ENCODE measurements at regions not wholly inside any gene's neighbourhood (a gene's known extent, or its start where the extent isn't known, plus 50 kb on each side); places are given as distances from the start of the nearest gene placed in this dataset.

GRCh38 chr2:16270441-16270840 lies 330.1 kb downstream of the MYCN start:
- no peak for DNase-seq

GRCh38 chr2:16268301-16269000 lies 328.1 kb downstream of the MYCN start:
- DNase-seq = no peak

- no peak for DNase-seq
Observed at GRCh38 chr2:16266571-16266970, 326.2 kb downstream of the MYCN start.

GRCh38 chr2:16264931-16265540 lies 324.7 kb downstream of the MYCN start:
- no peak for DNase-seq

GRCh38 chr2:16264491-16264890 lies 324.1 kb downstream of the MYCN start:
- DNase-seq = no peak

- no peak for DNase-seq
Observed at GRCh38 chr2:16263241-16263890, 323.0 kb downstream of the MYCN start.

GRCh38 chr2:16262526-16263178 lies 322.3 kb downstream of the MYCN start:
- no peak for DNase-seq

- no peak for DNase-seq
Observed at GRCh38 chr2:16261791-16262190, 321.4 kb downstream of the MYCN start.

- DNase-seq = no peak
Observed at GRCh38 chr2:16261071-16261470, 320.7 kb downstream of the MYCN start.

GRCh38 chr2:16260041-16260830 lies 319.9 kb downstream of the MYCN start:
- no peak for DNase-seq

GRCh38 chr2:16259010-16259409 lies 318.7 kb downstream of the MYCN start:
- DNase-seq = no peak

- no peak for DNase-seq
Observed at GRCh38 chr2:16258350-16258749, 318.0 kb downstream of the MYCN start.

GRCh38 chr2:16257322-16258028 lies 317.1 kb downstream of the MYCN start:
- peak in 1 of 5 experiments; percentile 30 for DNase-seq

- DNase-seq = no peak
Observed at GRCh38 chr2:16256601-16257321, 316.4 kb downstream of the MYCN start.

- no peak for DNase-seq
Observed at GRCh38 chr2:16255120-16255519, 314.8 kb downstream of the MYCN start.

- DNase-seq = no peak
Observed at GRCh38 chr2:16254356-16254965, 314.1 kb downstream of the MYCN start.

GRCh38 chr2:16253291-16253690 lies 312.9 kb downstream of the MYCN start:
- no peak for DNase-seq

GRCh38 chr2:16252891-16253290 lies 312.5 kb downstream of the MYCN start:
- DNase-seq = no peak

- no peak for DNase-seq
Observed at GRCh38 chr2:16252251-16252650, 311.9 kb downstream of the MYCN start.

- DNase-seq = no peak
Observed at GRCh38 chr2:16251511-16252225, 311.3 kb downstream of the MYCN start.

All from T-helper 2 cell (primary cell).